ENCODE measurements at regions not wholly inside any gene's neighbourhood (a gene's known extent, or its start where the extent isn't known, plus 50 kb on each side); places are given as distances from the start of the nearest gene placed in this dataset.

- TF ChIP-seq CTCF (IDR thresholded peaks at IDR 0.05; ENCODE audit: control extremely low read depth, extremely low read depth) = no peak
- no peak overlapping the region for H3K4me3 ChIP-seq
- H3K9me3 ChIP-seq (ENCODE audit: control insufficient read depth in 4 of 4, insufficient read depth in 3 of 4, low read length in 3 of 4) = peaks cover 0 to 2% (median 0%) of the 10 kb centered on the region in 4 donors
- H3K9ac ChIP-seq (ENCODE audit: insufficient read depth in 1 of 2, low read length in 2 of 2) = no peak overlapping the region
- 90 to 93% methylated on average over 7 of the region's 7 CpGs for WGBS, 2 donors
- no peak overlapping the region for H3K27ac ChIP-seq (ENCODE audit: low read depth in 1 of 2, low read length in 1 of 2)
- H3K36me3 ChIP-seq (ENCODE audit: control insufficient read depth in 4 of 4, insufficient read depth in 4 of 4, low read length in 4 of 4) = no peaks in the 10 kb centered on the region
- no peak for ATAC-seq (ENCODE audit: insufficient read depth, low FRiP score)
- DNase-seq = no peak
- H3K27me3 ChIP-seq (ENCODE audit: control insufficient read depth in 3 of 3, insufficient read depth in 3 of 3, low read length in 2 of 3) = peaks cover 0 to 3% (median 0%) of the 10 kb centered on the region in 3 donors
- no peaks in the 10 kb centered on the region for H3K4me1 ChIP-seq (ENCODE audit: control insufficient read depth in 5 of 5, insufficient read depth in 5 of 5, low read length in 5 of 5)
These were observed 68.4 kb upstream of the BCL11A start for GRCh38 chr2:60621688-60622429.

- H3K9me3 ChIP-seq (ENCODE audit: control insufficient read depth in 4 of 4, insufficient read depth in 3 of 4, low read length in 3 of 4) = peaks cover 0 to 2% (median 0%) of the 10 kb centered on the region in 4 donors
- TF ChIP-seq CTCF (IDR thresholded peaks at IDR 0.05; ENCODE audit: control extremely low read depth, extremely low read depth) = no peak
- H3K27ac ChIP-seq (ENCODE audit: low read depth in 1 of 2, low read length in 1 of 2) = no peak overlapping the region
- 83 to 92% methylated on average over 2 of the region's 2 CpGs for WGBS, 2 donors
- ATAC-seq (ENCODE audit: insufficient read depth, low FRiP score) (no peak), DNase-seq (no peak)
- H3K36me3 ChIP-seq (ENCODE audit: control insufficient read depth in 4 of 4, insufficient read depth in 4 of 4, low read length in 4 of 4) = no peaks in the 10 kb centered on the region
- H3K4me1 ChIP-seq (ENCODE audit: control insufficient read depth in 5 of 5, insufficient read depth in 5 of 5, low read length in 5 of 5) = no peaks in the 10 kb centered on the region
- H3K9ac ChIP-seq (ENCODE audit: insufficient read depth in 1 of 2, low read length in 2 of 2) = no peak overlapping the region
- peaks cover 0 to 3% (median 0%) of the 10 kb centered on the region in 3 donors for H3K27me3 ChIP-seq (ENCODE audit: control insufficient read depth in 3 of 3, insufficient read depth in 3 of 3, low read length in 2 of 3)
- H3K4me3 ChIP-seq = no peak overlapping the region
These were observed 69.6 kb upstream of the BCL11A start for GRCh38 chr2:60623040-60623439.

- TF ChIP-seq CTCF (IDR thresholded peaks at IDR 0.05; ENCODE audit: control extremely low read depth, extremely low read depth) = no peak
- DNase-seq = no peak
- ATAC-seq (ENCODE audit: insufficient read depth, low FRiP score) = no peak
- Histone ChIP-seq H3K27me3 (ENCODE audit: control insufficient read depth in 3 of 3, insufficient read depth in 3 of 3, low read length in 2 of 3) (peaks cover 0 to 3% (median 2%) of the 10 kb centered on the region in 3 donors), H3K9me3 (ENCODE audit: control insufficient read depth in 4 of 4, insufficient read depth in 3 of 4, low read length in 3 of 4) (peaks cover 0 to 2% (median 0%) of the 10 kb centered on the region in 4 donors), H3K9ac (ENCODE audit: insufficient read depth in 1 of 2, low read length in 2 of 2) (no peak overlapping the region), H3K27ac (ENCODE audit: low read depth in 1 of 2, low read length in 1 of 2) (no peak overlapping the region), H3K4me1 (ENCODE audit: control insufficient read depth in 5 of 5, insufficient read depth in 5 of 5, low read length in 5 of 5) (no peaks in the 10 kb centered on the region), H3K36me3 (ENCODE audit: control insufficient read depth in 4 of 4, insufficient read depth in 4 of 4, low read length in 4 of 4) (no peaks in the 10 kb centered on the region), H3K4me3 (no peak overlapping the region)
- 55 to 74% methylated on average over 3 of the region's 3 CpGs for WGBS, 2 donors
These were observed 74.0 kb upstream of the BCL11A start for GRCh38 chr2:60627412-60627811.
